NCI-H1105 (cell line): ENCODE measurements at regions not wholly inside any gene's neighbourhood (a gene's known extent, or its start where the extent isn't known, plus 50 kb on each side); places are given as distances from the start of the nearest gene placed in this dataset.
"Not testable (repeated sequence)": the region's sequence is repeated elsewhere in the genome, so short reads cannot be mapped to it uniquely, and the experiment has no call there.

Experiments used
- DNase-seq: peaks from one replicate; lab custom pipeline; 2025; lab: John Stamatoyannopoulos, UW

GRCh38 chr7:52261057-52261456 is 774.4 kb upstream of the POM121L12 start:
- no peak for DNase-seq

- no peak for DNase-seq
Observed at GRCh38 chr7:52260046-52260665, 775.3 kb upstream of the POM121L12 start.

GRCh38 chr7:52257890-52258289 is 777.5 kb upstream of the POM121L12 start:
- no peak for DNase-seq

- DNase-seq: no peak
Observed at GRCh38 chr7:52254396-52255010, 780.9 kb upstream of the POM121L12 start.

- no peak for DNase-seq
Observed at GRCh38 chr7:52253953-52254352, 781.5 kb upstream of the POM121L12 start.

- DNase-seq: no peak
Observed at GRCh38 chr7:52249741-52250140, 785.7 kb upstream of the POM121L12 start.

GRCh38 chr7:52247518-52247917 is 787.9 kb upstream of the POM121L12 start:
- DNase-seq: no peak

- no peak for DNase-seq
Observed at GRCh38 chr7:52243685-52244084, 791.7 kb upstream of the POM121L12 start.

GRCh38 chr7:52233248-52233647 is 802.2 kb upstream of the POM121L12 start:
- DNase-seq: no peak

GRCh38 chr7:52211930-52212329 is 823.5 kb upstream of the POM121L12 start:
- no peak for DNase-seq

GRCh38 chr7:52209614-52210013 is 825.8 kb upstream of the POM121L12 start:
- no peak for DNase-seq

GRCh38 chr7:52197221-52197620 is 838.2 kb upstream of the POM121L12 start:
- no peak for DNase-seq

GRCh38 chr7:52195664-52196063 is 839.8 kb upstream of the POM121L12 start:
- DNase-seq: no peak

GRCh38 chr7:52189153-52189778 is 846.2 kb upstream of the POM121L12 start:
- DNase-seq: no peak

- no peak for DNase-seq
Observed at GRCh38 chr7:52184006-52184703, 851.3 kb upstream of the POM121L12 start.

GRCh38 chr7:52179934-52180333 is 855.5 kb upstream of the POM121L12 start:
- DNase-seq: no peak

GRCh38 chr7:52168085-52168484 is 851.5 kb upstream of the COBL start:
- DNase-seq: no peak

GRCh38 chr7:52163311-52163710 is 846.7 kb upstream of the COBL start:
- no peak for DNase-seq

- no peak for DNase-seq
Observed at GRCh38 chr7:52161483-52161882, 844.9 kb upstream of the COBL start.

GRCh38 chr7:52159421-52159820 is 842.8 kb upstream of the COBL start:
- DNase-seq: not testable (repeated sequence)

- DNase-seq: no peak
Observed at GRCh38 chr7:52154382-52154781, 837.8 kb upstream of the COBL start.

- DNase-seq: no peak
Observed at GRCh38 chr7:52151559-52151958, 835.0 kb upstream of the COBL start.

GRCh38 chr7:52150952-52151351 is 834.3 kb upstream of the COBL start:
- no peak for DNase-seq
